Epidermal melanocyte (primary cell): ENCODE measurements at regions not wholly inside any gene's neighbourhood (a gene's known extent, or its start where the extent isn't known, plus 50 kb on each side); places are given as distances from the start of the nearest gene placed in this dataset.

Experiments
- DNase-seq: peaks from one replicate; pipeline ENCODE4 v3.0.0; 2011; ENCODE audit warnings: low spot score; ENCODE audit not compliant: insufficient read length

DNA sequence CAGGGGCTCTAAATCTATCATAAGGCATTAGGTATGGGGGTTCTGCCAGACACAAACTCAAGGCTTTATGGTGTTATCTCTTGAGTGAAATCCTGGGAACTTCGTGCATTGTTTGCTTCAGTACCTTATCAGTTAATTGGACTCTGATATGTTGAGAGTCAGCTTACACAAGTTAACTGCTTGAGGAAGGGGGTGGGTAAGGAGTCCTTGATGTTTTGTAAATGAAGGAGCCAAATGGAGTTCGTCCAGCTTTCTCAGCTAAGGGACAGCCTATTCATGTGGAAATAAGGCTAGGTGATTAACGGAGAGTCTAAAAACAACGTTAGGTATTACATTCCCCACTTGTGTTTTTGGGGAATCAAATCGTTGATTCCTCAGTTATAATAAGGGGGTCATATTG, 157.4 kb downstream of the TRIM27 start:
- no peak for DNase-seq

DNA sequence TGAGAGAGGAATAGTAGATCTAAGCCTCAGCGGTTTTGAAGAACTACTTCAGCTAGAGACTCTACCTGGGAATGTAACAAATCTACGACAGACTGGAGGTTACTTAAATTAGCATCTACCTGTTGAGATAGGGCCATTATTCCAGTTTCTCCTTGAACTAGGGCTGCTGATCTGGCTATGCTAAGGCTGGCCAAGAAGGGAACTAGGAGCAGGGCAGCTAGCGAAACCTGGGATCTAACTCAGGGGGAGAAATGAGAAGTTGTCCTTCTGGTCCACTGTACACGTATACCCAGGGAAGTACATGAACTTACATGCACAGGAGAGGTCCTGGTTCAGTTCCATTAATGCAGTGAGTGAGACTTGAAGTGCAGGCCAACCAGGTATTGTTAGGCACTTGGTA, 156.7 kb downstream of the TRIM27 start:
- no peak for DNase-seq

DNA sequence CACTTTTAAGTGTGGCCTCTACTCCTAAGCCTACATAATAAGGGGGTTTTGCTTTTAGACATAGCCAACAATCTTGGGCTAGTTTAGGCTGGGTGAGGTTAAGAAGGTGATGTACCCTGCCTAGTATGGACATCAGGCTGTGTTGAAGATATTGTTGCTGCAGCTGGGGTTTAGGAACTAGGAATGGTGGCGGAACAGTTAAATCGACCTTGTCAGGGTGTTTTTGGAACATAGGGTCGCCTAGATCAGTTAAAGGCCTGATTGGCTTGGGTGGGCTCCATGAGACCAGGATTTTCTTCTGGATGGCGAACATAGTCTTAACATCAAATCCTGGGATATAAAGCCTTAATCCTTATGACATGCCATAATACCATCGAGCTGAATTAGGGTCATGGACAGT, 156.1 kb downstream of the TRIM27 start:
- no peak for DNase-seq

DNA sequence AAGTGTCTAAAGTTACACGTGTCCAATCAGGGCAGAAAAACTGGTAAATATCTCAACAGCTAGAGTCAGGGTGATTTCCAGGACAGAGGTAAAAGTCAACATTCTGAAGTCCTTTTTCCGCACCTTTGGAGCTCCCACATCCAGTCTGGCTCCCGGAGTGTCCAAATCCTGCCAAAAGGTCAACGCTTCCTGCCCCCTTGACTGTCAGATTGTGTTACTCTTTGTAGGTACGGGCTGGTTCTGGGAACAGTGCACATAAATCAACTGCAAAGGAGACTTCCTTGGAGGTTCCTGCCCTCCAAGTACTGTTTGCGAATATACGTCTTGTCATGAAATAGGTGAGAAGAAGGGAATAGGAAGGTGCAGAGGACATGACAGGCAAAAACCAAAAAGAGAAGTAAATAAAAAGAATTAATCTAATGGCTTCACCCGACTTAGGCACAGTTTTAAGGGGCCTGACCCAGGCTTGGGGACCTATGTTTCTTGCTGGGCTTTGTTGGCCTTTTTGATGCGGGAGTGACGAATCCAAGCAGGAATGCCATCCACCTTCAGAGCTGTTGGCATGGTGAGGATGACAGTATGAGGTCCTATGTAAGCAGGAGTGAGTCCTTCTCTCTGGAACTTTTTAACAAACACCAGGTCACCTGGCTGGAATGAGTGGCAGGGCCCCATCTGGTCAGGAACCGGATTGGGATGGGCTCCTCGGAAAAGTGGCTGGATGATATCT, 155.4 kb downstream of the TRIM27 start:
- DNase-seq: no peak

DNA sequence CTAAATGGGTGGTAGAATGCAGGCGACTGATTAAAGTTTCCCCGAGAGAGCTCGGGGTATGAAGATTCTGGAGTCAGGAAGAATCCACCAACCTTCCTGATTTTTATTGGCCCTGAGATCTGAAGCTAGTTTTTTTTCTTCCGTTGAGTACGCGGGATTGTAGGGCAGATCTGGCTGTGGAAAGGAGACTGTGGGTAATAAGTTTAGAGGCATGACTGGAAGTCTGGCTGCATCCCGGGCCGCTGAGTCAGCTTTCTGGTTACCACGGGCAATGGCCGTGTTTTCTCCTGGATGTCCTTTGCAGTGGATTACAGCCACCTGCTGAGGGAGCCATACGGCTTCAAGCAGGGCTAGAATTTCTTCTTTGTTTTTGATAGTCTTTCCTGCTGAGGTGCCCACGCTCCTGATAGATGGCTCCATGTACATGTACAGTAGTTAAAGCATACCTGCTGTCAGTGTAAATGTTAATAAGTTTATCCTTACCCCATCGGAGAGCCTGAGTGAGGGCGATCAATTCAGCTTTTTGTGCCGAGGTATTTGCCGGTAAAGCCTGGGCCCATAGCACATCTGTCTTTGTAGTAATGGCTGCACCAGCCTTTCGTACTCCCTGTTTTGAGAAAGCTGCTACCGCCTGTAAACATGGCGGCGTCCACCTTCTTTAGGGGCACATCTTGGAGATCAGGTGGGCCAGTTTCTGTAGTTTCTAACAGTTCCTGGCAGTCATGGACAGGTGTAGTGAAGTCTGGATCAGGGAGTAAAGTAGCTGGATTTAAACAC, 154.0 kb downstream of the TRIM27 start:
- DNase-seq: no peak

DNA sequence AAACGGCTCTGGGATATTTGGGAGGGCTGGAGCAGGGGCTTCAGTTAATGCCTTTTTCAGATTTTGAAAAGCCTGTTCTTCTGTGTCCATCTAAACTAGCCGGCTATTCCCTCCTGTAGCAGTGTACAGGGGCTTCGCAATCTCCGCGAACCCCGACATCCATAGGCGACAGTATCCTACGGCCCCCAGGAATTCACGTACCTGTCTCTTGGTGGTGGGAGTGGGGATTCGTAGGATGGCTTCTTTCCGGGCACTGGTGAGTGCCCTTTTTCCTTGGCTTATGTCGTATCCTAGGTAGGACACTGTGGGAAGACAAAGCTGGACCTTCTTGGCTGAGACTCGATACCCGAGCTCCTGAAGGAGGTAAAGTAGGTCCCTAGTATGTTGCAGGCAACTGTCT, 153.1 kb downstream of the TRIM27 start:
- DNase-seq: no peak

DNA sequence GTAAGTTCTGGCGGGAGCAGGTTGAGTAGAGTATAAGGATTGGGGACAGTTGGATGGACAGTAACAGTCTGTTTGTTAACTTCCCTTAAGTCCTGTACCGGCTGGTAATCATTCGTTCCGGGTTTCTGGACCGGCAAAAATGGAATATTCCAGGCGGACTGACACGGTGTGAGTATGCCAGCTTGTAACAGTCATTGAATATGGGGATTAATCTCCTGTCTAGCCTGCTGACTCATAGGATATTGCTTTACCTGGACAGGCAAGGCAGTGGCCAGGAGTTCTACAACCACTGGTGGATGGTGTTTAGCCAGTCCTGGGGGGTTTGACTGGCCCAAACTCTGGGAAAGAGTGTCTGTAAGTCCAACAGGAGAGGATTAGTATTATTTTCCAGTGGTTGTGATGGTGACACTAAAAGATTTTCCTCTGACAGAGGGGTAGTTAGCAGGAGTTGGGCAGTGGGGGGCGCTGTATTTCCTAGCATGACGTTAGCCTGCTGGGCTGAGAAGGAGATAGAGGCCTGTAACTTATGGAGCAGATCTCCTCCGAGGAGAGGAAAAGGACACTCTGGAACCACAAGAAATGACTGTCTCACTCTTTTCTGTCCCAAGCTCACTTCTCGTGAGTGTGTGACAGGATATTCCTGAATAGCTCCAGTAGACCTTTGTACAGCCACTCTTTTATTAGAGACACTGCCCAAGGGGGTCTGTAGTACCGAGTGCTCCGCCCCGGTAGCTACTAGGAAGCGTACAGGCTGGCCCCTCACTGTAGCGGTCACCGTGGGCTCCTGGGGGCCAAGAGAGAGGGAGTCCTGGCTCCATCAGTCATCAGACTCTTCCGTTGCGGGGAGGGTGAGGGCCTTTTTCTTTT, 152.2 kb downstream of the TRIM27 start:
- no peak for DNase-seq

DNA sequence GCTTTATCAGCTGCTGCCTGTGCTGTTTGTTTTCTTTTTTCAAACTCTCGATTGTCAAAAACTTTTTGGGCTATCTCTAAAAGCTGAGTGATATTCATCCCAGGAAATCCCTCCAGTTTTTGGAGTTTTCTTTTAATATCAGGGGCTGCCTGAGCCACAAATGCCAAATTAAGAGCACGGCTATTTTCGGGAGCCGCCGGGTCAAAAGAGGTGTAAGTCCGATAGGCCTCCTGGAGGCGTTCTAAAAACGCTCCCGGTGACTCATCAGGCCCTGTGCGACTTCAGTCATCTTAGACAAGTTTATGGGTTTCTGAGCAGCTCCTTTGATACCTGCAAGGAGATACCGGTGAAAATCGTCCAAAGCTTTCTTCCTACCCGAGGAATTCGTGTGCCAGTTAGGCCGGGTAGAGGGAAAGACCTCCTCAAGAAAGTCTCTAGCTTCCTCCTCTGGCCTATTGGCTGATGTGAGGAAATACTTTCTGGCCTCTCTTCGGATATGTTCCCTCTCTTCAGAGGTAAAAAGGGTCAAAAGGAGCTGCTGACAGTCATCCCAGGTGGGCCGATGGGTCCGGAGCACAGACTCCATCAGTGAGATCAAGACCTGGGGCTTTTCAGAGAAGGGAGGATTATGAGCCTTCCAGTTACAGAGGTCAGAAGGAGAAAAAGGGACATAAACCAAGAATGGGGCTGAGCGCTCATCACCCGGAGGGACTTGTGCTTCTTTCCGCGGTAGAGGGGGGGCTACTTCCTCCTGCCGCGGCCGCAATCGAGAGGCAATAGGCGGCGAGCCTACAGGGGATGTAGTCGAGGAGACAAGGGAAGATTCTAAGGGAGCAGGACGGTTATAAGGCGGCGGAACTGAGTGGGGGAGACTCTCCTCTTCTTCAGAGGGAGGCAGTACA, 151.1 kb downstream of the TRIM27 start:
- no peak for DNase-seq

DNA sequence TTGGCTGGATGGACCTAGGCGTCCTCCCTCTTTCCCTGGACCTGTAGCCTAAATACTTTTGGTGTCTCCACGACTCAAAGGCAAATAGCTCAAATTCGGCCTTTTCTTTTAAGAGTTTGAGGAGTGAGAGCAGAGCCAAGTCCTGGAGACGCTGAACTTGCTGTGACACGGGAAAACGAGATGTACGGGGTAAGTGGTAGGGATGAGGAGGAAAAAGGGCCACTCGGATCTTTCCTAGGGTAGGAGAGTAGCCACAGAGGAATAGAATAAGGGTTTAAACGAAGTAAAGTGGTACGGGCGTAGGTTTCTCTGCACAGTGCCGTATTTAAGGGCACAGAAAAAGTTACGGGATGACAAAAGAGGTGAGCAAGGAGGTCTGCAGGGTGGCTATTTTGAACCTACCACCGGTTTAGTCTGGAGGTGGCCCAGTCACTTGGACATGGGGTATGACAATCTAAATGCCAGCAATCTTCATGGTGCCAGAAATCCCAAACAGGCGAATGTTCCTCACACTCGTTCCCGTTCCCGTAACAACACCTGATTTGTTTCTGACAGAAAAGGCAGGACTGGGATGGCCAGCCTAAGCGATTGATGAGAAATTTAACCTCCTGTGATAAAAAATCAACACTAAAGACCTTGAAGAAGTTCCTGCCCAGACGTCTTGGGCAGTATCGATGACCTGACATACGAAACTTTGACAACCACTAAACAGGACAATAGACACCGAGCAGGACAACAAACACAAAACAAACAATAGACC, 149.3 kb downstream of the TRIM27 start:
- no peak for DNase-seq

DNA sequence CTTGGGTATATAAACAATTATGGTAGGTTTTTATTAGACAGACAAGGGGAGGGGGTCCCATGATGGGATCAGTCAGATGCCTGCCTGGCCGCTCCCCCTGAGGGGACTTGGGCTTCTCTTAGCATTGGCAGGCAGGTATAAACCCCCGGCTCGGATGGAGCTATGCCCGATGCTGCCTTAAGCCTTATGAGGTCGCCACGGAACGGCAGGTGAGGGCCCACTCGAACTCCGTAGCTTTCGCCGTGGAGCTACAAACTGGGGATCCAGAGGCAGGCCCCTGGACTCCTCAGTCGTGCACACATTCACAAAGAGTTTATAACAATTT, 148.8 kb downstream of the TRIM27 start:
- no peak for DNase-seq

DNA sequence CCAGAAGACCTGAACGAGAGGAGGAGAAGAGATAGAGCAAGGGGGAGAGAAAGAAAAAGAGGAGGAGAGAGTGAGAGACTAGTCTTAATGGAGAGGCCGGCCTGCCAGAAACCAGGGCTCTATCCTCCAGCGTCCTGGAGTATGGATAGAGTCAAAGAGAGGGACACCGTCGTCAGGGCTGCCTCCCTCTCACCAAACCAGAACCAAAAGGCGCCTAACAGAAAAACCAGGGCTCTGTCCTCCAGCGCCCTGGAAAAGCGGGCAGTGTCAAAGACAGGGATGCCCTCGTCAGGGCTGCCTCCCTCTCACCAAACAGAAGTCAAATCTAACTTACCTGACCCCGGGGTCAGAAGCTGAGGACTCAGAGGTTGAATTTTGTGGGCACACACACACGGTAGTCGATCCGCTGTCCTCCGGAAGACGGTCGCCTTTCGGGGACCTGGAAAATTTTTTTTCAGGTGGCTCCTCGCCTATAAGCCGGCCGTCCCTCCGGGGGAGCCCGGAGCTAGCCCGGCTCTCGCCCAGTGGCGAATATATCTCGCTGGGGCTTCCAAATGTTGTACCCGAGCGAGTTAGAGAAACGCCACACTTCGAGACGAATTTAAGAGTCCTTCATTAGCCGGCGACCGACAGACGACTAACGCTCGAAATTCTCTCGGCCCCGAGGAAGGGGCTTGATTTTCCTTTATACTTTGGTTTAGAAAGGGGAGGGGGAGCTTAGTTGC, 148.2 kb downstream of the TRIM27 start:
- no peak for DNase-seq

DNA sequence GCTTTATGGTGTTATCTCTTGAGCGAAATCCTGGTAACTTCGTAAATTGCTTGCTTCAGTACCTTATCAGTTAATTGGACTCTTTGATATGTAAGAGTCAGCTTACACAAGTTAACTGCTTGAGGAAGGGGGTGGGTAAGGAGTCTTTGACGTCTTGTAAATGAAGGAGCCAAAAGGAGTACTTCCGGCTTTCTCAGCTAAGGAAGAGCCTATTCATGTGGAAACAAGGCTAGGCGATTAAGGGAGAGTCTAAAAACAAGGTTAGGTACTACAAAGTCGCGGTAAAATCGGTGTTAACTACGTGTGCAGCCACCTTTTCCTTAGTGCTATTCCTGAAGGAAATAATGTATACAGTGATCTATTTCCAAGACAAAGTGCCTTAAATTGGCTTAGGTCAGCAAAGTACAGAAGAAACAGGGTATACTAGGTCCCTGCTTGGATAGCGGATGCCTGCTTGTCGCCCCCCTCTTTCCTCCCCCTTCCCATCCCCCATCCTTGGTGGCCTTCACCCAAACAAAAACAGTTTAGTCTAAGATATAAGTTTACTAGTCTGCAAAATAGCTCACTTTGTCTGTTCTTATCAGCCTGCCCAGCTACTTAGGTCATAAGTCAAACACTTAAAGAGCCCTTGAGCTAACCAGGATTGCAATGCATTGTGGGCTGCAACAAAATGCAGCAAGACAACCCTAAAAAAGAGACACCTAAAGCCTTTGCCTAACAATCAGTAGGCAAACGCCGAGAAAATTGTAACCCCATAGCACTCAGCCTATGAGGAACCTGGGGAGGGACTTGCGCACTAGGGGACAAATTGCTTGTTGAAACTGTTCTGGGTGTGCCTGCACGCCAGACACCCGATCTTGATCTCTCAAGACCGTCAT, 147.3 kb downstream of the TRIM27 start:
- DNase-seq: no peak

DNA sequence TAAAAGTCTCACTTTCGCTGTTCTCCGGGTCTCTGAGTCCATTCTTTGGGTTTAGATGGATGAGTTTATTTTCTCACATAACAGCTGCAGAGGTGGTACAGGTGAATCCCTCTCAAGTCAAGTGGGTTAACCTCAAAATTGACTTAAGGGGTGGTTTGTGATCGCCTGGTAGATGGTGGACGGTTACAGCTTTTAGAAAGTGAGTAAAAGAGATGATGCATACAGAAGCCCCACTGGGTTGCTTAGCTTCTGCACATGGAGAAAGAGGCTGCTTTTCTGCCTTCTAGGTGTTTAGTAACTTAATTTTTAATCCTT, 146.7 kb downstream of the TRIM27 start:
- DNase-seq: no peak

DNA sequence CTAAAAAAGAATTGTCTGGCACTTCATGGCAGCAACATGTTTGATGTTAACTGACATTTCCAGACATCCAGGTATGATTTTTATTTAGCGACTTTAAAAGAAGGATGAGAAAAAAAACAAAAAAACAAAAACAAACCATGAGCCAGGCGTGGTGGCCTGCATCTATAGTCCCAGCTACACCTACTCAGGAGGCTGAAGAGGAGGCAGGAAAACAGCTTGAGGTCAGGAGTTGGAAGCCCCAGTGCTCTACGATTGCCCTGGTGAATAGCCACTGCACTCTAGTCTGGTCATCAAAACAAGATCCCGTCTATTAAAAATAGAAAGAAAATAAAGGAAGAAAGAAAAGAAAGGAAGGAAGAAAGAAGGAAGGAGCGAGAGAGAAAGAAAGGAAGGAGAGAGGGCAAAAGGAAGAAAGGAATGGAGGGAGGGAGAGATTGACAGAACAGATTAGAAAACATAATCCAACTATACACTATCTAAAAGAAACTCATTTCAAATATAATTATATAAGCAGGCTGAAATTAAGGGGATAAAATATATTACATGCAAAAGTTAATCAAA, 141.6 kb downstream of the TRIM27 start:
- no peak for DNase-seq

DNA sequence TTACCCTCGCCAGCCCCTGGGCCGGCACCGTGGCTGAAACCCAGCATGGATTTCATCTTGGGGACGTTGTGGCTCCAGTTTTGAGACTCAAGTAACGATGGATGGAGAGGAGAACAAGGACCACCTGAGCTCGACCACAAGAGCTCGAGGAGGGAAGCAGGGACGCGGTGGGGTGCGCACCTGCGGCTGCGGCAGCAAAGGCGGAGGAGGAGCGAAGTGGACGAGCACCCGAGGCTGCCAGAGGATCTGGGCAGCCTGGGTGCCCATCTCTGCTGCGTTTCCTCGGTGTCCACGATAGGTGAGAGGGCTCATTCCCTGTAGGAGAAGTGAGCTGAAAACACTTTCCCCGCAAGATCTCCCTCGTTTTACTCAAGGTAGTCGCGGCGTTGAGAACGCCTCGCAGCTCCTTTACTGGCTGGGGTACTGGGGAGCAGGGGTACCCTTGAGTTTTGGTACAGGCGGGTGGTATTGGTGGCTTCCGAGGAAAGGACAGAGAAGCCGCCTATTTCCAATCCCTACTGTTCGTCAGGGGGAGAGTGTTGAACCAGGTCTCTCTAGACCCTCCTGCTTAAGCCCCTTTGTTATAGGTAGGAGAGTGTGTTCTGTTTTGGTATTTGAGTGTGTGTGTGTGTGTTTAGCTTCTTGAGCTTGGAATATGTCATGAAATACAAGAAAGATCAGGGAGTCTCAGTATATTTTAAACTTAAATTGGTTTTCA, 137.7 kb downstream of the TRIM27 start:
- no peak for DNase-seq

DNA sequence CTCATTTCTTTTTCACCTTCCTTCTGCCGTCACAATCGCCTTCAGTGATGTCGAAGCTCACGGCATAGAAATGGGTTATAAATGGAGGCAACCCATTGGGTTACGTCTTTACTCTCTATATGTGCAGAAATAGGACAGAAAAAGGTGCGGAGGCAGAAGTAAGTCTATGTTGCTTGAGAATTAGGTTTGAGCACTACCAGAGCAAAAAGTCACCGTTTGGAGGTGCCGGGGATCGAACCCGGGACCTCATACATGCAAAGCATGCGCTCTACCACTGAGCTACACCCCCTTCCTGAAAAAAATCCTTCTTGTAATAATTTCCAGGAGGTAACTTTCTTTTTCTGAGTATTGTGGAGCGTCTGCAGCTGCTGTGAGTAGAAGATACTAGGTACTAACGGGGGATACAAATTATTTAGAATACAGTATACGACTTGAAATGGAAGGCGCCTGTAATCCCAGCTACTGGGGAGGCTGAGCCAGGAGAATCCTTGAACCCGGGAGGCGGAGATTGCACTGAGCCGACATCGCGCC, 134.2 kb downstream of the TRIM27 start:
- DNase-seq: no peak

DNA sequence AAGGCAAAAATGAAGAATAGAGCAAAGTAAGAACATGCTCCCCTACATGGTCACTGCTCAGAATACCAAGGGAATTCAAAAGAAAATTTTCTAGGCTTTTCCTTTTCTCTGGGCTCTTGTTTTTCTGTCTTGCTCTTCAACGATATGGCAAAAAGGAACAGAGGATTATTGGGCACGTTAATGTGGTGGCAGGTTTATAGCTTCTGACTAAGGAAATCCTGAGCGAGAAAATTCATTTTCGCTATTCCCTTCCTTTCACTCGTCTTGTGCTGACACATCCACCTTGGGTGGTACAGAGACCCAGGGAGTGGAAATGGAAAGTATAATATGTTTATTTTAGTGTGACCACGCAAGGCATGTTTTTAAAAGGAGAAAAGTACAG, 132.8 kb downstream of the TRIM27 start:
- no peak for DNase-seq
